ENCODE measurements at regions not wholly inside any gene's neighbourhood (a gene's known extent, or its start where the extent isn't known, plus 50 kb on each side); places are given as distances from the start of the nearest gene placed in this dataset.

- Histone ChIP-seq H4K8ac (replicated peaks; ENCODE audit: insufficient read length, low read depth, low read length) (no peak overlapping the region), H2BK20ac (ENCODE audit: low read depth, low read length, poor library complexity, severe bottlenecking) (no peak overlapping the region), H3K4me2 (ENCODE audit: insufficient read depth, insufficient read length, low read length) (no peak overlapping the region), H3K56ac (ENCODE audit: insufficient read length, low read depth, low read length) (no peak overlapping the region), H2BK12ac (ENCODE audit: insufficient read length, low read depth, low read length) (no peak overlapping the region), H4K5ac (ENCODE audit: insufficient read length, low read depth, low read length) (no peak overlapping the region), H3K27ac (ENCODE audit: insufficient read length, low read depth, low read length) (no peak overlapping the region), H3K14ac (ENCODE audit: insufficient read depth, low read length) (no peak overlapping the region), H3K27me3 (ENCODE audit: insufficient read depth, low read length) (no peaks in the 10 kb centered on the region), H4K20me1 (ENCODE audit: control insufficient read depth, insufficient read depth, insufficient read length) (no peaks in the 10 kb centered on the region), H3K23ac (ENCODE audit: insufficient read length, low read depth, low read length) (no peak overlapping the region), H3K23me2 (ENCODE audit: insufficient read length, low read depth, low read length, poor library complexity, severe bottlenecking) (no peaks in the 10 kb centered on the region), H3K9me3 (ENCODE audit: control insufficient read depth, low read depth, low read length) (no peaks in the 10 kb centered on the region), H2BK120ac (ENCODE audit: low read depth, low read length, poor library complexity, severe bottlenecking) (no peak overlapping the region), H2BK15ac (ENCODE audit: low read depth, low read length) (no peak overlapping the region), H3K79me1 (ENCODE audit: insufficient read depth, low read depth, low read length, poor library complexity, severe bottlenecking) (no peaks in the 10 kb centered on the region), H3K4me1 (ENCODE audit: insufficient read depth, low read length) (no peaks in the 10 kb centered on the region), H4K91ac (ENCODE audit: insufficient read length, low read depth, low read length) (no peak overlapping the region), H3K18ac (ENCODE audit: insufficient read length, low read depth, low read length) (no peak overlapping the region), H3K4ac (ENCODE audit: low read depth, low read length) (no peak overlapping the region), H3K79me2 (ENCODE audit: insufficient read depth, low read length) (no peaks in the 10 kb centered on the region), H3K9ac (ENCODE audit: extremely low read depth, insufficient read length, low read length) (no peak overlapping the region), H2AK5ac (ENCODE audit: insufficient read length, low read length) (no peak overlapping the region), H2AFZ (ENCODE audit: low read length) (no peak overlapping the region), H3T11ph (ENCODE audit: low read length) (no peak overlapping the region), H2BK5ac (ENCODE audit: insufficient read length, low read length) (no peak overlapping the region)
- no peaks in the 10 kb centered on the region for H3K9me3 Mint-ChIP-seq
- no CpG with 5 or more reads among the region's 1 CpG for WGBS (ENCODE audit: extremely low coverage, insufficient read length, low lambda C conversion rate)
- H3K27me3 Mint-ChIP-seq (ENCODE audit: low read depth), result no peaks in the 10 kb centered on the region; the same call in 1 of the 2 replicates
- TF ChIP-seq CTCF (conservative IDR thresholded peaks at IDR 0.05), result no peak
- H3K4me3 Mint-ChIP-seq, result no peak overlapping the region
- H3K27ac Mint-ChIP-seq, result no peak overlapping the region
- no peak for DNase-seq
- H3K4me1 Mint-ChIP-seq, result peaks cover 0 to 10% of the 10 kb centered on the region in 2 experiments; a peak in 3 of 4 replicates
- H3K36me3 Mint-ChIP-seq (ENCODE audit: insufficient read depth in 1 of 3, low read depth in 3 of 3), result peaks cover 0 to under 1% (median 0%) of the 10 kb centered on the region in 3 experiments; a peak in 1 of 7 replicates
Measured at GRCh38 chr4:151854731-151855130, 93.9 kb upstream of the GATB start.
